ENCODE measurements at regions not wholly inside any gene's neighbourhood (a gene's known extent, or its start where the extent isn't known, plus 50 kb on each side); places are given as distances from the start of the nearest gene placed in this dataset.

- TF ChIP-seq CTCF (IDR thresholded peaks at IDR 0.05) = no peak
- TF ChIP-seq POLR2A (IDR thresholded peaks at IDR 0.05) = no peak
- TF ChIP-seq EP300 (IDR thresholded peaks at IDR 0.05) = no peak
Measured at GRCh38 chr13:73695325-73695724, 438.9 kb downstream of the KLF12 start.
